HG02885 (cell line): ENCODE measurements at regions not wholly inside any gene's neighbourhood (a gene's known extent, or its start where the extent isn't known, plus 50 kb on each side); places are given as distances from the start of the nearest gene placed in this dataset.
"Not testable (repeated sequence)": the region's sequence is repeated elsewhere in the genome, so short reads cannot be mapped to it uniquely, and the experiment has no call there.

Experiments used
- ATAC-seq: cut with Tn5 transposase; IDR thresholded peaks from one replicate; pipeline ENCODE4 v1.9.1; 2021; ENCODE audit warnings: mild to moderate bottlenecking; ENCODE audit not compliant: unreplicated experiment, poor library complexity

DNA sequence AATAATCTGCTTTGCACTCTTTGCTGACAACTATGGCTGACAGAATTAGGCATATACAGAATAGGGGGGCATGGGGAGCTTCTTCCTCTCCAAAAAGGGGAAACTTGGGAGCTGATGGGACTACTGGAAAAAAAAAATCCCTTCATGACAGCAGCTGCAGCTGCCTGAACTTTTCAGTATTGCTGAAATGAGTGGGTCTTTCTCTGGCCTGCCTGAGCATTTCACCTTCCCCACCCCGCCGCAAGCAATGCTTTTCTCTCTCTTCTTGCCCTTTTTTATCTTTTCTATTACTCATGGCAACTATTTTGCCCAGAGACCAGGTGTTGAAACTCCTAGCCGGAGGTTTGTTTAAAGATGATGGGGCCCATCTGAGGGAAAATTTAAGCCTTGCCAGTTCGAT lies 244.9 kb downstream of the SEMA3D start:
- no peak for ATAC-seq

DNA sequence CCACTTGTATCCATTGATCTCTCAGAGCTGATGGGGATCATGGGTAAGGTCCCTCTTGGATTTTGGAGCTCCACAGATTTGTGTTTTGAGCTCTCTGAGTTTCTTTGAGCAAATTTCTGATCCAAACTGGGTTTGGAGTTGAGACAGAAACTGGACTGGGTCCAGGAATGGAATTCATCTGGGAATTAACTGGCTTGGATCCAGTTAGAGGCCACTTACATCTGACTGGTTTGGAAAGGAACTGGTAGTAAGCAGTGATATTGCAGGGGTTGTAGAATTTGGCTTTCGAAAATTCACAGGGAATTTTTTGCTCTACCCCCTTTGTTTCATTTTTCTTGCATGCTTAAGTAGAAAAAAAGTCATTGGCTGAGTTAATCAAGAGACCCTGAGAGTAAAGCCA lies 245.6 kb downstream of the SEMA3D start:
- no peak for ATAC-seq

DNA sequence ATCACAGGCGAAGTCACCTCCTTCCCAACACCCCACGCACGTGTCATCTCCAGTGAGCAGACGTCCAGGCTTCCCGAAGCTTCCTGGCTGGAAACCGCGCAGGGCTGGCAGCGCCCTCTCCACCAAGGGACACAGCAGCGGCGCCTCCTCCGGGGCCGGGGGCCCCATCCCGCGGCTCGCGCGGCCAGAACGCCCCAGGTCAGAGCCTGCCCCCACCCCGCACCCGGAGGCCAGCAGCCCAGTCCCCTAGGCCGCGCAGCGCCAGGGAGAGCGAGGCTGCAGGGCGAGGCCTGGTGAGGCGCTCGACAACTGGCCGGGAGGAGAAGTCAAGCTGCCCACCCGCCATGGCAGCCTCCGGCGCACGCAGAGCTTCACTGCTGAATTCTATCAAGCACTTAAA lies 247.0 kb downstream of the SEMA3D start:
- ATAC-seq = no peak

DNA sequence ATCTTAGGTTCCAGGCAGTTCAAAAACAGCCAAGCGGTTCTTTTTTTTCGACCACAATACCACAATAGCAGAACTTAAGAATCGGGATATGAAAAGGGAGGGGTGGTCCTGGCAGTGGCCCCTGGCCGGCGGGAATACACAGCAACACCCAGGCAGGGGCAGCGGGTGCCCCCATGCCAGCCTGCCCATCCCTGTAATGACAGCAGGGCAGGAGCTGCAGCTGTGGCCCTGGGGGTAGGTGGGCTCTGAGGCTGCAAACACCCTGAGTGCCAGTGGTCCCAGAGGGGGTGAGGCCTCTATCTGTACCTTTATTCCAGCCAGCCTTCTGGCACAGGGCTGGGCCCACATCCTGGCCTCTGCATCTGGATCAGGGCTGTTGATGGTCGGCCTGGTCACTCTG lies 247.4 kb downstream of the SEMA3D start:
- ATAC-seq = no peak

DNA sequence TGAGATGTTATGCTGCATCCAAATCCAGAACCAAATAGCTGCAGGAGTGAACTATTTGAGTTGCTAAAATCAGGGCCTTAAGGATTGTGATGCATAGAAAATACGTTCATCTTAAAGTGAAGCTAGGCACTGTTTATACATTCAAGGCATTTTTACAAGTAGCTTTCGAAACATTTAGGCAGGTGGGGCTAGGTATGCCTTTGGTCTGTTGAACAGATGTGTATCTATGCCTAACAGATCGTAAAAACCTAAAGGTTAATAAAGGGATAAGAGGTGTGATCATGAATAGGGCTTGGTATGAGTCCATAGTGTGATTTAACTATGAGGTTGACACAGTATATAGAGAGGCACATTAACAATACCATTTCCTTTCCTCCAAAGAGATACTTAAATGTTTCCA lies 262.5 kb downstream of the SEMA3D start:
- no peak for ATAC-seq

DNA sequence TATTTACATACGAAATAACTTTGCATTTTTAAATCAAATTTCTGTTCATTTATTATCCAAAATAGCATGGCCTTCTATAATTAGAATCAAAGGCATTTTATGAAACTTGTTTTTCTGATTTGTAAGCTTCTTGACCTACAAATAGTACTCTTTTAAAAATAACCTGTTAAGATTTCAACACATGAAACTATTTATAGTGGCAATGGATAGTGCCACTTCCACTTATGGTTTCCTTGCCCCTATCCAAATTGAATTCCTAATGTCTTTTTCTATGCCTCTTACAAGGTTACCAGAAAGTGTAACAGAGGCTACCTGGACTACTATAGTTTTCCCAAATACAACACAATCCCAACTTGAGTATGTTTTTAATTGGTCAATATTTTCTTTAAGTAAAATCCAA lies 263.5 kb downstream of the SEMA3D start:
- no peak for ATAC-seq

DNA sequence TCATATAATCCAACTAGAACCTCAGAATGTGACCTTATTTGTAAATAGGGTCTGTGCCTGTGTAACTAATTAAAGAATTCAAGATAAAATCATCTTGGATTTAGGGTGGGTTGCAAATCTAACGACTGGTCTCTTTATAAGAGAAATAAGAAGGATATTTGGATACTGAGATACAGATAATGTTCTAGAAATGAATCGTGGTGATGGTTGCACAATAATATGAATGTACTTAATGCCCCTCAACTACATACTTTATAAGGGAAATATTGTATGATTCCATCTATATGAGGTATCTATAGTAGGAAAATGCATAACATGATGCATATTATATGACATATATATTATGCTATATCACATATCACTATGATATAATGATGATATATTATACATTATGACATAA lies 265.7 kb downstream of the SEMA3D start:
- ATAC-seq = no peak

DNA sequence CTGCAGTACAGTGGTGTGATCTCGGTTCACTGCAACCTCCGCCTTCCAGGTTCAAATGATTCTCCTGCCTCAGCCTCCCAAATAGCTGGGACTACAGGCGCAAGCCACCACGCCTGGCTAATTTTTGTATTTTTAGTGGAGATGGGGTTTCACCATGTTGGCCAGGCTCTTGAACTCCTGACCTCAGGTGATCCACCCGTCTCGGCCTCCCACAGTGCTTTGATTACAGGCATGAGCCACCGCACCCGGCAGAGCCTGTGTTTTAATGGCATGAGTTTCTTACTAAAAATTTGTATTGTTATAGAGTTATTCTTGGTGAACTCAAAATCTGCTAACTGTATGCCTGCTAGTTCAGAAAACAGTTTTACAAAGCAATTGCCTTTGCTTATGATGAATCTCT lies 269.9 kb downstream of the SEMA3D start:
- ATAC-seq = not testable (repeated sequence)

DNA sequence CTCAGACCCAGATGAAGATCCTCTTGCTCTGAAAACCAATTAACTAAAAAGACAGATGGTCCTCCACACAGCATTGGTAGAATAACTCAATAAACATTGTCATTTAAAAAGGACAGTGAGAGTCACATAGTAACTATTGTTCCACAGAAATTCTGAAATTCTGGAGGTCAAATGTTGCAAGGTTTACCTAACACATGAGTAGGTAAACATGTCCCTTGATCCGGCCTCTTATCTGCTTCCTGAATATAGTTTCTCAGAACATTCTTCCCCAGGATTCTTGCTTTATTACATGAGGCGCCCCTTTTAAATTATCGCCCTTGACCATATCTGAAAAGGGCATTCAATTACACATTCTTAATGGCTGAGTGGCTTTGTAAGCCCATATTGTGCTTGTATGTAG lies 270.7 kb downstream of the SEMA3D start:
- no peak for ATAC-seq

DNA sequence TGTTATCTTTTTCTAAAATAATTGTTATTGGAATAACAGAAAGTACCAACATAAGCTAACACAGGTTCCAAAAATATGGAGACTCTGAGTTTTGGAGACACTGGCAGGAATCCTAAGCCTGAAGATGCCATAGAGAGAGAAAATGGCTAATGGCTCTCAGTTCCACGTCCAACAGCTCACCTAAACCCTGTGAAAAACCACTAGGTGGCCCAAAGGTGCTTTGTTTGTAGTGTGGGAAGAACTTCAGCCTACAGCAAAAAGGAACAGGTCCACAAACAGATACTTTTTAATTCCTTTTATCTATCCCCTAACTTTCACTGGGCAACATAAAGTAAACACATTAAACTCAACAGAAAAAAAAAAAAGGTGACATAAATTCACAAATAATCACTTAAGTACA lies 272.3 kb downstream of the SEMA3D start:
- no peak for ATAC-seq

DNA sequence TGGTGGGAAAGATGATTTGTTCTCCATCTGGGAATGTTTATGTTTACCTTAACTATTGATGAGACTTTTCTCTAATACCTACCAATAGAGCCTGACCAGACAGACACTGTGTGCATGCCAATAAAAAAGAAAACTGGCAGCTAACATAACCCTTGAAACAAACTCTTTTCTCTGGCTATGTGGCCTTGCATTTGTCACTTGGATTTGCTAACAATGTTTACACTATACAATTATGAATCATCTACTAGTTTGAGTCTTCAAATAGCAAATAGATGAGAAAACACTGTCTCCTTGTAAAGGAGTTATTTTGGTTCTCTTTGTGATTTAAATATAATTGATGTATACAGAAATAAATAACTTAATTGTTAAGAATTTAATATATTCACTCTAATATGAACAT lies 273.1 kb downstream of the SEMA3D start:
- ATAC-seq = no peak

DNA sequence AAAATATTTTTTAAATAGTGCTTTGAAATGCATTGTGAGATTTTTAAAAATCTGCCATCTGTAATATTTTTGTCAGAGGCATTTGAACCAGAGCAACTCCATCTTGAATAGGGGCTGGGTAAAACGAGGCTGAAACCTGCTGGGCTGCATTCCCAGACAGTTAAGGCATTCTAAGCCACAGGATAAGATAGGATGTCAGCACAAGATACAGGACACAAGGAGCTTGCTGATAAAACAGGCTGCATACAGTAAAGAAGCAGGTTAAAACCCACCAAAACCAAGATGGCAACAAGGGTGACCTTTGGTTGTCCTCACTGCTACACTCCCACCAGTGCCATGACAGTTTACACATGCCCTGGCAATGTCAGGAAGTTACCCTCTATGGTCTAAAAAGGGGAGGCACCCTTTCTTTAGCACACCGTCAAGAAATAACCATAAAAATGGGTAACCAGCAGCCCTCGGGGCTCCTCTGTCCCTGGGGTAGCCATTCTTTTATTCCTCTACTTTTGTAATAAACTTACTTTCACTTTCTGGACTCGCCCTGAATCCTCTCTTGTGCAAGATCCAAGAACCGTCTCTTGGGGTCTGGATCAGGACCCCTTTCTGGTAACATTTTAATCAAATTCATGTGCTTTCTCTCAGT lies 273.7 kb downstream of the SEMA3D start:
- no peak for ATAC-seq

DNA sequence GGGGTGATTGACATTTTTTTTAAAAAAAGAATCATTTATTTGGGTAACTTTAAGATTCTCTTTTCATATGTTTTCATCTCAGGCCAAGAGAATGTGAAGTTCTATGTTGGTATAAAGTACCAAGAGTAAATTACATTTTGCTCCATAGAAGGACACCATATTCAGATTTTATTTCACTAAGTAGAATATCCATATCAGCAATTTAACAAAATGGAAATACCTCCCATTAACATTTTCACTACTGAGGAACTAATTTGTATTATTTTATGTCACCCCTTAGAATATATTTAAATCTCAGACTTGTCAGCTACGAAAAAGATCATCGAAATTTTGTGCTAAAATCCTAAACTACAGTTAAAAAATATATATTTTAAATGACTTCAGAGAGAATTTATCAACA lies 274.3 kb downstream of the SEMA3D start:
- no peak for ATAC-seq

DNA sequence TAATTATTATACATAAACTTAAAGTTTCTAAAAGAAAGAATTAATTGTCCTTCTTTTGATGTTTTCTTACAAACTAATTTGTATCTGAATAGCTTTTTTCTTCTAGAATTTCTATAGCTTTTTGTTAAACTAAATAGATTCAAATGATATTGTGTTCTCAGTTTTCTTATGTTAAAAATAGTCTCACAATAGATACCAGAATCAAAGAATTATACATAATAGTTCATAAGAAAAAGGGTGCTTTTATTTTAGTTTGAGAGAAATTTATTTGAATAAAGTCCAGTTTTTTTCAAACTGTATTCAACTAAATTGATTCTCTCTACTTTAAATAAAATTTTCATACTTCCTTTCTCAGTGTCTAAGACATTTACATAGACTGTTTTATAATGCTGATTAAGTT lies 274.8 kb downstream of the SEMA3D start:
- ATAC-seq = no peak

DNA sequence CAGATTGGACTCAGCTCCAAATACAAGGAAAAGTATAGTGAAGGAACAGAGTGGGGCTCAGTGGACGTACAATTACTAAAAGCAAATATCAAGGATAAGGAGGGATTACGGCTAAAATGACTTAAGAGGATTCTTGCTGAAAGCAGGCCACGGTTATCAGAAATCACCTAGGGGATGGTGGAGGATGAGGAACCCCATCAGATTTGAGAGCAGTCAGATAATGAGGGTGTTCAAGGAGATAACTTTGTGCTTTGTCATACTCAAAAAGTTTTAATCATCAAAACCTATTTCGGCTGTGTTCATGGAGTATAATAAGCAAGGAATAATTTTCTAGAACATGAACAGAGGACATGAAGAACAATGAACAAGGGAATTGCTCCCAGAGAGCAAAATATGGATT lies 275.8 kb downstream of the SEMA3D start:
- ATAC-seq = no peak

DNA sequence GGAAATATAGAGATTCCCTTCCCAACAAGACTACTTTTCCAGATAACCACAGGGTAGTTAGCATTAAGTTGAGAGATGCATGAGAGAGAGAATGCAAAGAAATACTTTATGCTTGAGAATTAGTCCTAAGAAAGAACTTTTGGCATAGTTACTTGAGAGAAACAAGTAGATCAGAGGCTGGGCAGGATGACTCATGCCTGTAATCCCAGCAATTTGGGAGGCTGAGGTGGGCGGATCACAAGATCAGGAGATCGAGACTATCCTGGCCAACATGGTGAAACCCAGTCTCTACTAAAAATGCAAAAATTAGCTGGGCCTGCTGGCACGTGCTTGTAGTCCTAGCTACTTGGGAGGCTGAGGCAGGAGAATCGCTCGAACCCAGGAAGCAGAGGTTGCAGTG lies 276.5 kb downstream of the SEMA3D start:
- not testable (repeated sequence) for ATAC-seq

DNA sequence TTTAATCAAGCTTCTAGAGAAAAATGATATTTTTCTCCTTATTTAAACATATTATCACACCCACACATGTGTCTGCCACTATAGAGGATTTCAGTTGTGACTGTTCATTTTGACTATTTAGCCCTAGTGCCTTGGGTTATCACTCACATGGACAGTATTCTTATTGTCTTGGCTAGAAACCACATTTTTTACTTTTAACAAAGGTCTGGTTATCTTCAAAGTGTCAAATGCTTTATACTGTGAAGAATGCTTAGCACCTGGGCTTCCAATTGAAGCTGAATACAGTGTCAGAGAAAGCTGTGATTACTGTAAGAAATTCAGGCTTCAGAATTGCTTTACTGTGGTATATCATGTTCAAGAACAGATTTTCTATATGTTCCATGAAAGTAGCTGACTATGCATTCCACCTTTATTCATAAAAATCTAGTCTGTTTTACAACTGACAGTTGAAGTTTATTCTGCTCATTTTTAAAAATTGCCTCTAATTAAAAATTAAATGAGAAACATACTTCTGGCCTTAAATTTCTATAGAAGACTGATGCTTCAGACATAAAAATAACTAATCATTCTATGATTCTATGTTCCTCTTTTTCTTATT lies 278.6 kb downstream of the SEMA3D start:
- ATAC-seq = no peak

DNA sequence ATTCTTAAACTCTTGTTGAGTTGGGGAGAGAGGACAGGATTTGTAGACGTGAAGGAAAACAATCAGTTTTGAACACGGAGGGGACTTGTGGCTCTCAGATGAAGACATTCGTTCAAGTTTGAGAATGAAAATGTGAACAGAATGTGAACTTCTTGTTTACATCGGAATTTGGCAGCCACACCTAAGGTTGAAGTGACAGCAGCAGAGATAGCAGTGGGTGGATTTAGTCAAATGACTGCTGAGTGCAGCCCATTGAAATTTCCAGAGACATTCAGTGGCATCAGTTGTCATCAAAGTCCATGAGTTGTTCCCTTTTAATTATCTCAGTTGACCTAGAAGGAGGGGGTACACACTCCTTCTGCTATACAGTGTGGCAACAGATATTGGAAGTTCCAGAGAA lies 280.0 kb downstream of the SEMA3D start:
- ATAC-seq = no peak

DNA sequence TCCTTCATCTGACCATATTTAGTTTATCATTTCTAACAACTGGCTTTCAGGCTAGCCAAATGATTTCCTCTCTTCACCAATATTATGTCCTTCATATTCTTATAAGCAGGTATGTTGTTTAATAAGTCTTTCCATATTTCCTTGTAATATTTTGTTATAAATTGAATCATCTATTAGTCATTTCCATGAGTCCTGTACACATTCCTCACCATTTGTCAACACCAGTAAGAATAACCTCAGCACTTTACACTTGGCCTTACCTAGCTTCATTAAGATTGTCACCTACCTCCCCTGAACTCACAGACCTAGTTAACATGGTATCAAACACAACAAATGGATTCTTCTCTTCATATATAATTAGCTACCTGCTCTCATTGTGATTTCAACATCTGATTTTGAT lies 282.3 kb downstream of the SEMA3D start:
- no peak for ATAC-seq

DNA sequence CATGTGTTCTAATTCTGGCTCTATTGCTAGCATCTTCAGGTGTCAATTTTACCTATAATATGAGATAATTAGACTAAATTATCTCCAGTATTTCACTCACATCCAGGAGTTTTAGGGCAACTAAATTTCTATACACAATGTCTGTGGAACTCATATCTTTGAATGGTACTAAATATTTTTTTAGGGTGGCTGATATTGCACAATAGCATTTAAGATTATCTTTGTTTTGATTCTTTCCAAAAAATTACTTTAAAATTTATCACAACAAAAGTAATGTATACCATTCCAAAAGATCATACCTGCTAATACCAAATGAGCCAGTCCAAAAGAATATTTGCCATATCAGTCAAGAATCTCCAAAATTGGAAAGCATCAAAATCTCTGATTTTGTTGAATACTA lies 285.5 kb downstream of the SEMA3D start:
- ATAC-seq = no peak

DNA sequence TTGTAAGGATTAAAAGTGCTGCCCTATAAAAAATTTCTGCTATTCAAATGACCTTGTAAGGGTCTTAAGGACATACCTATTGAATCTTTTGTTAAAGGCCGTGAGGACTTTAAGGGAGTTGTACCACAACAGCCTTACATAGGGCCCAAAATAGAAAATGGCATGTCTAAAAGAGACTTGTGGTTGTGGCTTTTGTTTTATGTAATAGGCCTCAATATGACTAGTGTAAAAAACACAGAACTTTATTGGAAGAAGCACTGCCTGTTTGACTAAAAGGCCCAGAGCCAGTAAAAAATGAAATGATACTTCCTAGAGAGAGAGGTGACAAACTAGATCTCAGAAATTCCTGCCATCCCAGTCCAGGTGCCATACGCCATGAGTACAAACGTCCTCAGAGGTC lies 286.6 kb downstream of the SEMA3D start:
- no peak for ATAC-seq

DNA sequence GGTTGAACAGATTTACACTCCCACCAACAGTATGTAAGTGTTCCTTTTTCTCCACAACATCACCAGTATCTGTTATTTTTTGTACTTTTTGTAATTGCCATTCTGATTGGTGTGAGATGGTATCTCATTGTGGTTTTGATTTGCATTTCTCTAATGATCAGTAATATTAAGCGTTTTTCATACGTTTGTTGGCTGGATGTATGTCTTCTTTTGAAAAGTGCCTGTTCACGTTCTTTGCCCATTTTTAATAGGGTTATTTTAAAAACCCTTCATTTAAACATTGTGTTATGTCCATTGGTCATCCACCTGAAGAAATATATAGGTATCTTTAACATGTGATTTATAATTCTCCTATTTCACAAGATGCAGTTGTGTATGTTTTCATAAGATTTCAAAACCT lies 291.3 kb downstream of the SEMA3D start:
- no peak for ATAC-seq

DNA sequence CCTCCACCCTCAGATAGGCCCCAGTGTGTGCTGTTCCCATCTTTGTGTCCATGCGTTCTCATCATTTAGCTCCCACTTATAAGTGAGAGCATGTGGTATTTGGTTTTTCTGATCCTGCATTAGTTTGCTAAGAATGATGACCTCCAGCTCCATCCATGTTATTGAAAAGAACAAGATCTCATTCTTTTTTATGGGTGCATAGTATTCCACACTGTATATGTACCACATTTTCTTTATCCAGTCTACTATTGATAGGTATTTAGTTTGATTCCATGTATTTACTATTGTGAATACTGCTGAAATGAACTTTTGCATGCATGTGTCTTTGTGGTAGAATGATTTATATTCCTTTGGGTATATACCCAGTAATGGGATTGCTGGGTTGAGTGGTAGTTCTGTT lies 303.3 kb downstream of the SEMA3D start:
- ATAC-seq = not testable (repeated sequence)
